ENCODE measurements at regions not wholly inside any gene's neighbourhood (a gene's known extent, or its start where the extent isn't known, plus 50 kb on each side); places are given as distances from the start of the nearest gene placed in this dataset.

DNA sequence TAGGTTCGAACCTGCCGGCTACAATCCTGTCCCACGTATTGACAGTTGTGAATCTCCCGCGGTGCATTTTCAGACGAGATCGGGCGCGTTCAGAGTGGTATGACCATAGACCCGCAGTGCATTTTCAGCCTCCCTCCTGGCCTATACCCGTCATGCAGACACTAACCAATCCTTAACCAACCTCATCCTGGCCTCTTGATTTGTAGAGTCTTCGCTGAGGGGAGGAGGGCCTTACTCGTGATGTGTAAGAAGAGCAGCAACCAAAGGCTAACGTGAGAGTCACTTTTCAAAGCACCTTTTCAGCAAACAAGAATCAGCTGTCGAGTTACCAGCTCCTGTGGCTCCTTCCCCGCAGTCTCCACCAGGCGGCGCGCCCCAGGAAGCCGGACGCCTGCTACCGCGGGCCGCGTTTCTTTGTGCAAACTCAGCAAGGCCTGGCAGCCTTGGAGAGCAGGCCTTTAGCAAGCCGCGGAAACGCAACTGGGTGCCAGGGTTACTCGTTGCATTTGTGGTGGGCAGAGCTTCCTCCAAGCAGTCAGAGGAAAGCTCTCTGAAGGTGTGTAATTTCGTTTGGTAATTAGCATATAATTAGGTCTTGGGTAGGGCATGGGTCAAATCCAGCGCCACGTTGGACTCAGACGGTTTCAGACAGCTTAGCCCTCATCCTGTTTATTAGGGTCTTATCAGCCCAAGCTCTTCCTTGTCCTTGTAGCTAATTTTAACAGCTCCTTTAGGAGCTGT, 139.8 kb downstream of the OR2B2 start (continued):
- TF ChIP-seq, protein P1, sequence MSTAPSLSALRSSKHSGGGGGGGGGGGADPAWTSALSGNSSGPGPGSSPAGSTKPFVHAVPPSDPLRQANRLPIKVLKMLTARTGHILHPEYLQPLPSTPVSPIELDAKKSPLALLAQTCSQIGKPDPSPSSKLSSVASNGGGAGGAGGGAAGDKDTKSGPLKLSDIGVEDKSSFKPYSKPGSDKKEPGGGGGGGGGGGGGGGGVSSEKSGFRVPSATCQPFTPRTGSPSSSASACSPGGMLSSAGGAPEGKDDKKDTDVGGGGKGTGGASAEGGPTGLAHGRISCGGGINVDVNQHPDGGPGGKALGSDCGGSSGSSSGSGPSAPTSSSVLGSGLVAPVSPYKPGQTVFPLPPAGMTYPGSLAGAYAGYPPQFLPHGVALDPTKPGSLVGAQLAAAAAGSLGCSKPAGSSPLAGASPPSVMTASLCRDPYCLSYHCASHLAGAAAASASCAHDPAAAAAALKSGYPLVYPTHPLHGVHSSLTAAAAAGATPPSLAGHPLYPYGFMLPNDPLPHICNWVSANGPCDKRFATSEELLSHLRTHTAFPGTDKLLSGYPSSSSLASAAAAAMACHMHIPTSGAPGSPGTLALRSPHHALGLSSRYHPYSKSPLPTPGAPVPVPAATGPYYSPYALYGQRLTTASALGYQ (CRISPR knock-in tag; IDR thresholded peaks at IDR 0.05) = no peak
- peak; percentile 76 for TF ChIP-seq ZNF335 (CRISPR knock-in tag; IDR thresholded peaks at IDR 0.05)
- peak; percentile 85 for TF ChIP-seq PITX1 (CRISPR knock-in tag; IDR thresholded peaks at IDR 0.05)
- no peak for TF ChIP-seq ZNF746 (CRISPR knock-in tag; IDR thresholded peaks at IDR 0.05)
- TF ChIP-seq, protein P2, sequence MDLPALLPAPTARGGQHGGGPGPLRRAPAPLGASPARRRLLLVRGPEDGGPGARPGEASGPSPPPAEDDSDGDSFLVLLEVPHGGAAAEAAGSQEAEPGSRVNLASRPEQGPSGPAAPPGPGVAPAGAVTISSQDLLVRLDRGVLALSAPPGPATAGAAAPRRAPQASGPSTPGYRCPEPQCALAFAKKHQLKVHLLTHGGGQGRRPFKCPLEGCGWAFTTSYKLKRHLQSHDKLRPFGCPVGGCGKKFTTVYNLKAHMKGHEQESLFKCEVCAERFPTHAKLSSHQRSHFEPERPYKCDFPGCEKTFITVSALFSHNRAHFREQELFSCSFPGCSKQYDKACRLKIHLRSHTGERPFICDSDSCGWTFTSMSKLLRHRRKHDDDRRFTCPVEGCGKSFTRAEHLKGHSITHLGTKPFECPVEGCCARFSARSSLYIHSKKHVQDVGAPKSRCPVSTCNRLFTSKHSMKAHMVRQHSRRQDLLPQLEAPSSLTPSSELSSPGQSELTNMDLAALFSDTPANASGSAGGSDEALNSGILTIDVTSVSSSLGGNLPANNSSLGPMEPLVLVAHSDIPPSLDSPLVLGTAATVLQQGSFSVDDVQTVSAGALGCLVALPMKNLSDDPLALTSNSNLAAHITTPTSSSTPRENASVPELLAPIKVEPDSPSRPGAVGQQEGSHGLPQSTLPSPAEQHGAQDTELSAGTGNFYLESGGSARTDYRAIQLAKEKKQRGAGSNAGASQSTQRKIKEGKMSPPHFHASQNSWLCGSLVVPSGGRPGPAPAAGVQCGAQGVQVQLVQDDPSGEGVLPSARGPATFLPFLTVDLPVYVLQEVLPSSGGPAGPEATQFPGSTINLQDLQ (CRISPR knock-in tag; IDR thresholded peaks at IDR 0.05) = peak; percentile 86; the same call in 1 of the 2 replicates
- peak; percentile 87; the same call in 1 of the 2 replicates for TF ChIP-seq MIER3 (CRISPR knock-in tag; IDR thresholded peaks at IDR 0.05; ENCODE audit: borderline replicate concordance)
- peak; percentile 75 for TF ChIP-seq HMG20B (CRISPR knock-in tag; conservative IDR thresholded peaks at IDR 0.05)
- TF ChIP-seq, protein P3, sequence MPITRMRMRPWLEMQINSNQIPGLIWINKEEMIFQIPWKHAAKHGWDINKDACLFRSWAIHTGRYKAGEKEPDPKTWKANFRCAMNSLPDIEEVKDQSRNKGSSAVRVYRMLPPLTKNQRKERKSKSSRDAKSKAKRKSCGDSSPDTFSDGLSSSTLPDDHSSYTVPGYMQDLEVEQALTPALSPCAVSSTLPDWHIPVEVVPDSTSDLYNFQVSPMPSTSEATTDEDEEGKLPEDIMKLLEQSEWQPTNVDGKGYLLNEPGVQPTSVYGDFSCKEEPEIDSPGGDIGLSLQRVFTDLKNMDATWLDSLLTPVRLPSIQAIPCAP (CRISPR knock-in tag; IDR thresholded peaks at IDR 0.05; ENCODE audit: low read depth) = no peak
- no peak for TF ChIP-seq ZBTB3 (CRISPR knock-in tag; IDR thresholded peaks at IDR 0.05; ENCODE audit: borderline replicate concordance, low read depth)
- no peak for TF ChIP-seq ISX (CRISPR knock-in tag; conservative IDR thresholded peaks at IDR 0.05)
- 0 out of 2 replicates have a peak, but pooled peaks have one; percentile 22 for TF ChIP-seq ZNF296 (CRISPR knock-in tag; conservative IDR thresholded peaks at IDR 0.05)
- peak; percentile 75; the same call in 1 of the 2 replicates for TF ChIP-seq TOE1 (CRISPR knock-in tag; IDR thresholded peaks at IDR 0.05)
- no peak for TF ChIP-seq ZNF17 (CRISPR knock-in tag; IDR thresholded peaks at IDR 0.05)
- TF ChIP-seq, protein P4, sequence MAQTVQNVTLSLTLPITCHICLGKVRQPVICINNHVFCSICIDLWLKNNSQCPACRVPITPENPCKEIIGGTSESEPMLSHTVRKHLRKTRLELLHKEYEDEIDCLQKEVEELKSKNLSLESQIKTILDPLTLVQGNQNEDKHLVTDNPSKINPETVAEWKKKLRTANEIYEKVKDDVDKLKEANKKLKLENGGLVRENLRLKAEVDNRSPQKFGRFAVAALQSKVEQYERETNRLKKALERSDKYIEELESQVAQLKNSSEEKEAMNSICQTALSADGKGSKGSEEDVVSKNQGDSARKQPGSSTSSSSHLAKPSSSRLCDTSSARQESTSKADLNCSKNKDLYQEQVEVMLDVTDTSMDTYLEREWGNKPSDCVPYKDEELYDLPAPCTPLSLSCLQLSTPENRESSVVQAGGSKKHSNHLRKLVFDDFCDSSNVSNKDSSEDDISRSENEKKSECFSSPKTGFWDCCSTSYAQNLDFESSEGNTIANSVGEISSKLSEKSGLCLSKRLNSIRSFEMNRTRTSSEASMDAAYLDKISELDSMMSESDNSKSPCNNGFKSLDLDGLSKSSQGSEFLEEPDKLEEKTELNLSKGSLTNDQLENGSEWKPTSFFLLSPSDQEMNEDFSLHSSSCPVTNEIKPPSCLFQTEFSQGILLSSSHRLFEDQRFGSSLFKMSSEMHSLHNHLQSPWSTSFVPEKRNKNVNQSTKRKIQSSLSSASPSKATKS (CRISPR knock-in tag; IDR thresholded peaks at IDR 0.05) = no peak
- TF ChIP-seq, protein P5, sequence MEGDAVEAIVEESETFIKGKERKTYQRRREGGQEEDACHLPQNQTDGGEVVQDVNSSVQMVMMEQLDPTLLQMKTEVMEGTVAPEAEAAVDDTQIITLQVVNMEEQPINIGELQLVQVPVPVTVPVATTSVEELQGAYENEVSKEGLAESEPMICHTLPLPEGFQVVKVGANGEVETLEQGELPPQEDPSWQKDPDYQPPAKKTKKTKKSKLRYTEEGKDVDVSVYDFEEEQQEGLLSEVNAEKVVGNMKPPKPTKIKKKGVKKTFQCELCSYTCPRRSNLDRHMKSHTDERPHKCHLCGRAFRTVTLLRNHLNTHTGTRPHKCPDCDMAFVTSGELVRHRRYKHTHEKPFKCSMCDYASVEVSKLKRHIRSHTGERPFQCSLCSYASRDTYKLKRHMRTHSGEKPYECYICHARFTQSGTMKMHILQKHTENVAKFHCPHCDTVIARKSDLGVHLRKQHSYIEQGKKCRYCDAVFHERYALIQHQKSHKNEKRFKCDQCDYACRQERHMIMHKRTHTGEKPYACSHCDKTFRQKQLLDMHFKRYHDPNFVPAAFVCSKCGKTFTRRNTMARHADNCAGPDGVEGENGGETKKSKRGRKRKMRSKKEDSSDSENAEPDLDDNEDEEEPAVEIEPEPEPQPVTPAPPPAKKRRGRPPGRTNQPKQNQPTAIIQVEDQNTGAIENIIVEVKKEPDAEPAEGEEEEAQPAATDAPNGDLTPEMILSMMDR (CRISPR knock-in tag; IDR thresholded peaks at IDR 0.05) = peak; percentile 99
- TF ChIP-seq POGZ (CRISPR knock-in tag; IDR thresholded peaks at IDR 0.05) = peak; percentile 85
- peak; percentile 38; the same call in 1 of the 2 replicates for TF ChIP-seq HNF4A (CRISPR knock-in tag; IDR thresholded peaks at IDR 0.05)
- TF ChIP-seq, protein P6, sequence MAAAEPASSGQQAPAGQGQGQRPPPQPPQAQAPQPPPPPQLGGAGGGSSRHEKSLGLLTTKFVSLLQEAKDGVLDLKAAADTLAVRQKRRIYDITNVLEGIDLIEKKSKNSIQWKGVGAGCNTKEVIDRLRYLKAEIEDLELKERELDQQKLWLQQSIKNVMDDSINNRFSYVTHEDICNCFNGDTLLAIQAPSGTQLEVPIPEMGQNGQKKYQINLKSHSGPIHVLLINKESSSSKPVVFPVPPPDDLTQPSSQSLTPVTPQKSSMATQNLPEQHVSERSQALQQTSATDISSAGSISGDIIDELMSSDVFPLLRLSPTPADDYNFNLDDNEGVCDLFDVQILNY (CRISPR knock-in tag; conservative IDR thresholded peaks at IDR 0.05) = no peak
- TF ChIP-seq NFKB2 (CRISPR knock-in tag; IDR thresholded peaks at IDR 0.05; ENCODE audit: borderline replicate concordance) = peak; percentile 96

All from HepG2 (cell line).